LoVo (cell line): ENCODE measurements at regions not wholly inside any gene's neighbourhood (a gene's known extent, or its start where the extent isn't known, plus 50 kb on each side); places are given as distances from the start of the nearest gene placed in this dataset.
"Not testable (repeated sequence)": the region's sequence is repeated elsewhere in the genome, so short reads cannot be mapped to it uniquely, and the experiment has no call there.

Source experiments
- DNase-seq: peaks from one replicate; pipeline ENCODE4 v3.0.0-alpha.2; 2016; ENCODE audit warnings: low spot score

DNA sequence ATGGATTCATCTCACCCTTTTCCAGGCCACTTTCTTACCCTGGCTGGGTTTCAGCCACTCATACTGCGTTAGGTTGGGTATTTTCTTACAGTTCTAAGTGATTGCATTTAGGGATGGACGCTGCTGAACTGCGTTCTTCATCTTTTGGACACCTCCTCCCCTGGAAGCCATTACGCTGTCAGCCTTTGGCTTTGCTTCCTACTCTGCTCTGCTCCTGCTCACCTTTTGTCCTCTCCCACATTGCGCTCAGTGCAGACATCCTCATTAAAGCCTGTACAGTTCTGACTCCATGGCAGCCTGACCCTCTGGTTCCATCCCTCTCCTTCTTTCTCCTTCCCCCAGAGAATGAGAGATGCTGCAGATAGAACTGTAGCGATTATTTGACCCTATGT is 108.9 kb downstream of the SRGAP2 start:
- DNase-seq = not testable (repeated sequence)

DNA sequence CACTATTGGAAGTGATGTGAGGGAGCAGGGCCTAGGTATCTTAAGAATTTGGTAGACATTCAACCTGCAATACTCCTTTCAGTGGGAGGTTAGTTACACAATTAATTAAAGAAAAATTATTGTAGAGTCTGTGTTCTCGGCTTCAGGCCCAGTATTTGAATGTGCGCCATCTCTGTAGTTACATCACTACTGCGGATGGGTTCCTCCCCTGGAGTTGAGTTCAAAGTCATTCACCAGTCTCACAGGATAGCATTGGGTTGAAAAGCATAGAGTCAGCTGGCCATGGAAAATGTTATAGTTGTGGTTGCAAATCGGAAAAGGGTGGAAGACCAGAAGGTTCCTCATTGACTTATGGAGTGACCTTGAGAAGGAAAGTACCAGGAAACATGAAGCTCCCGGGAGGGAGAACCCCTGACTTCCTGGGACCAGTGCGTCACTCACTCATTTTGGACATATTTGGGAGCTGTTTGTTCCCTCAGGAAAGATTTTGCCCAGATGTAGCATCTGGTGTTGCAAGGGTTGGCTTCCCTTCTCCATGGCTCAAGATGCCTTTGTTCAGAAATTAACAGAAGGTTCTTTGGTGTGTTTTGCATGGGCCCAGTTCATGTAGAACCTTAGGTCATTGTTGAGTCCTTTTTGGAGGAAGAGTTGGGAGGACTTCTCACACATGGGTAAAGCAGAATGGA is 111.8 kb downstream of the SRGAP2 start:
- not testable (repeated sequence) for DNase-seq

- not testable (repeated sequence) for DNase-seq
These were observed 113.6 kb downstream of the SRGAP2 start for GRCh38 chr1:206316901-206317300.

DNA sequence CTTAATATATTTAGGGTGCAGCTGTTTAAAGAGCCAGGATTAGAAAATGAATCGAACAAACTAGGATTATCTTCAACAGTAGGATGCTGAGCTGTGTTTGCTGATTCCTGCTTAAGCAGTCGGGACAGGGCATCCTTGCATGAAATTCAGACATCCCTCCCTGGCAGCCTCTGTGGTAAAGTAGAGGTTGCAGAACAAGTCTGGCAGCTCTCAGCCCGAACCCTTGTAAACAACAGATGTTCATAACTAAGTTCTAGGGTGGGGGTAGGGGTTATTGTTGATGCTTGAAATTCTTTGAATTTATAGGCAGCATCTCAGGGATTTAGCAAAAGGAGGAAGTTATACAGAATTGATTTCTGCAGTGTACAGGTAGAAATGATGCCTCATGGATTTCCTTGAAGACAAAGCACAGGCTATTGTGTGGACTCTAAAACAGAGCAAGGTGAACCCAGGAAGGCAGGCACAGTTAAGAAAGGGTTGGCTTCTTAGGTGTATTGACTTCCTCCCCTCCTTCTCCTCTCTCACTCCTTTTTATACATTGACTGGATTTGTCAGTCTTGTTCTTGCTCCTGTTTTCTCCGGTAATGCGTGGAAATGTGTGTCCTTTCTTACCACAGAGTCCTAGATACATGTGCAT is 114.7 kb downstream of the SRGAP2 start:
- not testable (repeated sequence) for DNase-seq

DNA sequence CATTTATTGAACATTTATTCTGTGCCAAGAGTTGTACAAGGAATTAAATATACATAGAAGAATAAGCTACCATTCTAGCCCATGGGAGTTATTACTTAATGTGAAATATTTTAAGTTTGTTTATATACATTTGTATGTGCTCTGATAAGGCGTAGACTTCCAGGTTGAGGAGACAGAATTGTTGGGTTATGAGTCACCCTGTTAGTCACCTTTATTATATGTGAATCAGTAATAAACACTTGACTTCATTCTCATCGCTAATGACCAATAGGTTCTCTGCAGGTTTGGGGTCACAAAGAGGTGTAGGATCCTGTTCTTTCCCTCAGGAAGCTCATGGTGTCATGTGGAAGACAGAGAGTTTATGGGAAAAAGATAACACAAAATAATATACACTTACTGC is 116.9 kb downstream of the SRGAP2 start:
- DNase-seq = not testable (repeated sequence)

- DNase-seq = not testable (repeated sequence)
These were observed 123.0 kb downstream of the SRGAP2 start for GRCh38 chr1:206326159-206326939.

DNA sequence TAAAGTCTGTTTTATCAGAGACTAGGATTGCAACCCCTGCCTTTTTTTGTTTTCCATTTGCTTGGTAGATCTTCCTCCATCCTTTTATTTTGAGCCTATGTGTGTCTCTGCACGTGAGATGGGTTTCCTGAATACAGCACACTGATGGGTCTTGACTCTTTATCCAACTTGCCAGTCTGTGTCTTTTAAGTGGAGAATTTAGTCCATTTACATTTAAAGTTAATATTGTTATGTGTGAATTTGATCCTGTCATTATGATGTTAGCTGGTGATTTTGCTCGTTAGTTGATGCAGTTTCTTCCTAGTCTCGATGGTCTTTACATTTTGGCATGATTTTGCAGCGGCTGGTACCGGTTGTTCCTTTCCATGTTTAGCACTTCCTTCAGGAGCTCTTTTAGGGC is 128.3 kb downstream of the SRGAP2 start:
- not testable (repeated sequence) for DNase-seq

GRCh38 chr1:206333316-206333715 is 130.0 kb downstream of the SRGAP2 start:
- DNase-seq = not testable (repeated sequence)

DNA sequence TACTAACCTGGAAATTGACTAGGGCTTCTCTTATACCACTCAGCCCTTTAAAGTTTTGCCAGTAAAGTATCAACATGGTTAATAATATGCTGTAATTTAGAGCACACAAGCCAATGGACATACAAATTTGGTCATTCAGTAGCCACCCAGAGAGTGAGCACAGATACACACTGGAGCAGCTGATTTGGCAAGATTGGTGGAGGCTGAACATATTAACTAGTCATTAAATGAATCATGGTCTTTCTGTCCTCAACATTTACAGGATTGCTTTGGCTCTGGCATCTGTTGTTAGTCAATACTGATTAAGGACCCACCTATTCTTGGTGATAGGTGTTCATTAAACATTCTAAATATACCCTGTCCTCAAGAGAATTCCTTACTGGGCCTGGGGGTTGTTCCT is 130.6 kb downstream of the SRGAP2 start:
- not testable (repeated sequence) for DNase-seq

- not testable (repeated sequence) for DNase-seq
These were observed 131.1 kb downstream of the SRGAP2 start for GRCh38 chr1:206334481-206334880.

DNA sequence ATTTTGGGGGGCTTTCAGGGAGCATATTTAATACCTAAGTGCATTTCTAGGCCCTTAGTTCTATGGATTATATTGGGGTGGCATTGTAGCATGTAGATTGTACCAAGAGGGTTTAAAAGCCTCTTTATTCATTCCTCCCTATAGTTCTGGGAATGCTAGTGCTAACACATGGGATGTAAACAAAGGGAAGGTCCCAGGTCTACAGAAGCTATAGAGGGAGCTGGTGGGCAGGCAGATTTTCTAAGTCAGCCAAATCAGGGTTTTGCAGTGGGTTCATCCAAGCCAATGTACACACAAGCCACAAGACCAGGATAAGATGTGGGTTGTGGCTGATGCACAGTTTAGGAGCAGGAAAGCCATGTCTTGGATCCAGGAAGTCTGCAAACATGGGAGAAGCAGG is 131.8 kb downstream of the SRGAP2 start:
- DNase-seq = not testable (repeated sequence)

DNA sequence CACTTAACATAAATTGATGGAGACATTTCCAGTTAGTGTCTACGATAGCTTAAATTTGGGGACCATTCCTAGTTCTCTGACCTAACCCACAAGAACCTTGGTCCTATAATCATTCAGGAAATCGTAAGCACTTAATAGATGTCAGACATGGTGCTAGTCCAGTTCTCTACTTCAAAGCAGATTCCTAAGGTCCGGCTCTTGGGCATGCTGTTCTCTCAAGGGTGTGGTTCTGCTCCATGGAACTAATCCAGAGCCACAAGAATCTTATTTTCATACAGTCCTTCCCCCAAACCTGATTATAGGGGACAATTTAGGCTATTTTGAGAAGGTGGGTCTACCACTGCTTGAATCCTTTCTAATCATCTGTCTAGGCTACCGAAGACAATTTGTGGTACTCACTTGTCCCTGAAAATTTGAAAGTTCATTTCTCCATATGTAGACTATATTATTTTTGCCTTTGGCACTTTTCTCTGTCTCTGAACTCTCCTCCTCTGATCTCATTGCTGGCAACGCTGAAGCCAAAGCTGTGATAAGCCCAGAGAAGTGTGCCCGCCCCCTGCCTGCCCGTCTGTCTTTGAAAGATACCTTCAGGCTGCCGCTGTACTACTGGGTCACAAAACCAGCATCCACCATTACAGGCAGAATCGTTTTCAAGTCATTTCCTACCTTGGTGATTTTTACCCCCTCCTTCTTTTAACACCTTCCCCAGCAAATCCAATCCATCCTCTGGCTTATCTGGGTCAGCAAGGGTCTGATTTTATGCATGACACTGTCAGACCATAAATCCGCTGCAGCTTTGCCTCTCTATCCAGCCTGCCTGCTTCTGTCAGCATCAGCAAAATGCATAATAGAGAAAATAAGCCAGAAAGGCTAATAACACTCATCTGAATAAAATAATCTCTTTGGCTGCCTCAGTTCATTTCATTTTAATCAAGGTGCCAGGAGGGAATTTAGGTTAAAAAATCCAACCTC is 132.8 kb downstream of the SRGAP2 start:
- DNase-seq = not testable (repeated sequence)

DNA sequence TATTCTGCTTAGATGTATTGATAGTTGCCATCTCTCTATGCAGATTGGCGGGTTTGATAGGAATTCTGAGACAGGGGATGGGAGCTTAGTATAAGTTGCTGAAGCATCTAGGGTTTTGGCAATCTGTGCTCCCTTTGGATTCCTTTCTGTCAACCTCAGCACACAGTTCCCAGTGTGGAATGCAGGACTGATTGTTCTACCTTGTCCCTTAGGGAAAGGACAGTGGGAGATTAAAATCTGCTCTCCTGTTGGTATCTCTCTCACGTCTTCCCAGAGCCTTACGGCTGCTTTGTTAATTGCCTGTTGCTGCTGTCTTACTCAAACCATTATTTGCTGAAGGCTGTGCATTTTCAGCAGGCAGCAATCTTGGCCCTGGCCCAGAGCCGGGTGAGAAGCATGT is 133.3 kb upstream of the IKBKE start:
- not testable (repeated sequence) for DNase-seq

DNA sequence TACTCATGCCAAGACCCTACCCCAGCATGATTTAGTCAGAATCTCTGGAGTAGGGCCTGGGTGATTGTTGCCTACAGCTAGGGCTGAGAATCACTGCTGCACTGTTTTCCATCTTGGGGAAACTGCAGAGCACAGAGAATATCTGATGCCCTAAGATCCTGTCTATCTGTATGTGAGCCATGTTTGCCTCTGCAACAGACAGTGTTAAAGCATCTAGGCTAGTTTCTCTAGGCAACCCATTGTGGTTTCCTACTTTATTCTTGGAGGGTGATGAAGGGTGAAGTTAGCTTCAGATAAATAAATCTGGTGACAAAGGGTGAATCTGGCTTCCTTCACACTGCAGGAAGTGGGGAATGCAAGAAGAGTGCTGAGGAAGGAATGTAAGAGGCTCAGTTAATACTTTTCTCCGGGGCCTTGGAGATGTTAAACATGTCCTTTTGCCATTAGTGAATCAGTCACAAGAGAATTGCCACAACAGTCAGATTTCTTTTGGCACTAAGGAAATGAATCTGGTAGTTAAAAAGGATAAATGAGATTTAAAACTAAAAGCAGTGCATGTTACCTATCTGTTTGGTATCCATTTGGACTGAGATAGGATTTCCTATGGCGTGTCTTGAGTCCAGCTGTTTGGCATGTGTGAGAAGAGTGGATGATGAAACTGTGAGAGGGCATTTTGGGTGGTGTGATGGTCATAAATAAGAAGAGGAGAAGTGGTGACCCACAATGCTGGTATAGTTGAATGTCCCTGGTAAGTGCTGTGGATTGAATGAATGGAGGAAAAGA is 119.6 kb upstream of the IKBKE start:
- not testable (repeated sequence) for DNase-seq

GRCh38 chr1:206351276-206352052 is 118.8 kb upstream of the IKBKE start:
- not testable (repeated sequence) for DNase-seq

DNA sequence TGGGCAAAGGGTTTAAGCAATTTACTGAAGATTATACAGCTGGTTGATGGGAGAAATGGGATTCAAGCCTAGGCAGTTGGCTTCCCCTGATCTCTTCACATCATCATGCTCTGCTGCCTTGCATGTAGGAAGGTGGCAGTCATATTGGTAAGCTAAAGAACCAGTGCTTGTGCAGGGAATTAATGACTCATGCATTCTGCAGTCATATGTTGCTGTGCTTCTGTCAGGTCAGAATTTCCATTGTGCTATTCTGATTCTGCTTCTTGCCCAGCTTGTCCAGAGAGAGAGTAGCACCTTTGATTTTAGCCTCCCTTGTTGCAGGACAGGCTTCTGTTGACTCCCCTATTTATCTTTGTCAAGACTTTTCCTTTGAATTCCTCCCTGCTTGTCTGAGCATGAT is 114.0 kb upstream of the IKBKE start:
- not testable (repeated sequence) for DNase-seq

GRCh38 chr1:206357962-206358361 is 112.3 kb upstream of the IKBKE start:
- not testable (repeated sequence) for DNase-seq

DNA sequence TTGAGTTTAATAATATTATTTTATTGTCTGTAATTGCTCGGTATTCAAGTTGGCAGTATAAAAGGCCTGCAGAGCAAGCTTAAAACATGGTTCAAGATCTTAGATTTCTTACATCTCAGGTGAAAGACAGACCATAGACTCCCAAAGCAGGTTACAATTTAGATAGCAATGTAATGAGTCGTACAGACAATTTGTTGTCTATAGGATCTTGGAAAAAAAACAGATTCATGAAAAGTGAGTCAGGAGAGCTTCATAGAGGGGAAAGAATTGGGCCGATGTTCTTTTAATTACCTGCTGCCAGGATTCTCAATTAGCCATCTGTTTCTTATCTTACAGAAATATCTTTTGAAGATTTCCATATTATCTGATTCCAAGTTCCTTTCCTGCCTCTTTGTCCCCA is 111.5 kb upstream of the IKBKE start:
- DNase-seq = not testable (repeated sequence)

DNA sequence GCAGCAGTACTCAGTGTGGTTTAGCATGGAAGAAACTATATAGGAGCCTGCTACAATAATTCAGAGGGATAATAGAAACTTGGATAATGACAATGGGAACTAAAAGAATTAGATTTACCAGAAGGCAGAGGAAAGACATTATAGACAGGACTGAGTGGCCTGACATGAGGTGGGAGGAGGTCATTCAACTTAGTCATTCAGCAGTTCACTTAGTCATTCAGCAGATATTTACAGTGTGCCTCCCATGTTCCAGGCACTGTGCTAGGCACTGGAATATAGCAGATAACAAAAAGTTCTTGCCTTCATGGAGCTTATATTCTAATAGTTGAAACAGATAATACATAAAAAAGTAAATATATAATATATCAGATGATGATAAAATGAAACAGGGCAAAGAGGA is 110.9 kb upstream of the IKBKE start:
- not testable (repeated sequence) for DNase-seq

DNA sequence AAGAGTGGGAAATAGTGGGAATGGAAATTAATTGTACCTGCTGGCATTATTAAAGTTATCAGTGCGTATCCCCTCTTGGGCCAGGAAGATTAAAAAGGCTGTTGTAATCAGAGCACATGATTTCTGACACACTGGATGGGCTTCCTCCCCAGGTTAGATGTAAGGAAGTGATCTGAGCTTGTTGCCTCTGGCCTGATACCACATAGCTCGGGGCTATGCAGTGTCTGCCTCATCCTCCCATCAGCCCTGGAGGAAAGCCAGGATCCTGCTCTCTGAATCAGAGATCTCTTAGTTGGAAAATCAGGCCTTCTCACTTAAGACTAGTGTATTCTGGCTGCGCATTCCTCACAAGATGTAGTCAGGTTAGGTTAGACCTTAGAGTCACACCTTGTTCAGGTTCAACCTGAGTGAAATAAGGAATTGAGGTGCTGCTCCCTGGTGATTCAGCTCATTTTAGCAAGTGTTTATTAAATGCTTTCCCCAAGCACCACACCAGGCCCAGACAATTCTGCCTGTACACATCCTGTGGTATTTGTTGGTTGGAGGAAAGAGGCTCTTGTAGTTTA is 108.2 kb upstream of the IKBKE start:
- not testable (repeated sequence) for DNase-seq
